Coronary artery (tissue), 2 donors: ENCODE measurements at regions not wholly inside any gene's neighbourhood (a gene's known extent, or its start where the extent isn't known, plus 50 kb on each side); places are given as distances from the start of the nearest gene placed in this dataset.
"Not testable (repeated sequence)": the region's sequence is repeated elsewhere in the genome, so short reads cannot be mapped to it uniquely, and the experiment has no call there.

ENCODE experiments used
- DNase-seq: peaks from one replicate; pipeline ENCODE4 v3.0.0-alpha.2; 2017; ENCODE audit warnings: low spot score
- H3K27ac ChIP-seq, 2 donors: fragments of 200-600 bp; sonication (generic); one replicate each; pipeline ENCODE4 v1.5.1; 2016 to 2019
- H3K4me3 ChIP-seq: fragments of 200-600 bp; sonication (generic); 2 replicates; pipeline ENCODE4 v1.5.1; 2016; ENCODE audit warnings: mild to moderate bottlenecking, moderate library complexity
- TF ChIP-seq, protein P1 (sequence below): fragments of 200-600 bp; sonication (generic); IDR thresholded peaks from one replicate; pipeline ENCODE4 v1.5.1; 2019; ENCODE audit warnings: antibody characterized with exemption

DNA sequence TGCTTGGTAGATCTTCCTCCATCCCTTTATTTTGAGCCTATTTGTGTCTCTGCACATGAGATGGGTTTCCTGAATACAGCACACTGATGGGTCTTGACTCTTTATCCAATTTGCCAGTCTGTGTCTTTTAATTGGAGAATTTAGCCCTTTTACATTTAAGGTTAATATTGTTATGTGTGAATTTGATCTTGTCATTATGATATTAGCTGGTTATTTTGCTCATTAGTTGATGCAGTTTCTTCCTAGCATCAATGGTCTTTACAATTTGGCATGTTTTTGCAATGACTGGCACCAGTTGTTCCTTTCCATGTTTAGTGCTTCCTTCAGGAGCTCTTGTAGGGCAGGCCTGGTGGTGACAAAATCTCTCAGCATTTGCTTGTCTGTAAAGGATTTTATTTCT is 72.4 kb downstream of the HNRNPD start:
- not testable (repeated sequence) for H3K4me3 ChIP-seq, H3K27ac ChIP-seq, DNase-seq

DNA sequence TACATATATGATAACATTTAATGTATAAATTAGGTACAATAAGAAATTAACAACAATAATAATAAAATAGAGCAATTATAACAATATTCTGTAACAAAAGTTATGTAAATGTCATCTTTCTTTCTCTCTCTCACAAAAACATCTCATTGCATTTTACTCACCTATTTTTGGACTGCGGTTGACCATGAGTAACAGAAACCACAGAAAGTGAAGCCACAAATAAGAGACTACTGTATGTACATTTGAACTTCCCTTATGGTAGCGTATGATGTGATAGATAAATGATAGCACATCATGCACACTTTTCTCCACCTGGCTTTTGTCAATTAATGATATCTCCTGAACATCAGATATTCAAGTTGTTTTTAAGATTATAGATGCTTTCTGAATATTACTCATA is 80.5 kb downstream of the HNRNPD start:
- Histone ChIP-seq H3K27ac (no peak overlapping the region), H3K4me3 (no peak overlapping the region)
- no peak for DNase-seq
- TF ChIP-seq, protein P1, sequence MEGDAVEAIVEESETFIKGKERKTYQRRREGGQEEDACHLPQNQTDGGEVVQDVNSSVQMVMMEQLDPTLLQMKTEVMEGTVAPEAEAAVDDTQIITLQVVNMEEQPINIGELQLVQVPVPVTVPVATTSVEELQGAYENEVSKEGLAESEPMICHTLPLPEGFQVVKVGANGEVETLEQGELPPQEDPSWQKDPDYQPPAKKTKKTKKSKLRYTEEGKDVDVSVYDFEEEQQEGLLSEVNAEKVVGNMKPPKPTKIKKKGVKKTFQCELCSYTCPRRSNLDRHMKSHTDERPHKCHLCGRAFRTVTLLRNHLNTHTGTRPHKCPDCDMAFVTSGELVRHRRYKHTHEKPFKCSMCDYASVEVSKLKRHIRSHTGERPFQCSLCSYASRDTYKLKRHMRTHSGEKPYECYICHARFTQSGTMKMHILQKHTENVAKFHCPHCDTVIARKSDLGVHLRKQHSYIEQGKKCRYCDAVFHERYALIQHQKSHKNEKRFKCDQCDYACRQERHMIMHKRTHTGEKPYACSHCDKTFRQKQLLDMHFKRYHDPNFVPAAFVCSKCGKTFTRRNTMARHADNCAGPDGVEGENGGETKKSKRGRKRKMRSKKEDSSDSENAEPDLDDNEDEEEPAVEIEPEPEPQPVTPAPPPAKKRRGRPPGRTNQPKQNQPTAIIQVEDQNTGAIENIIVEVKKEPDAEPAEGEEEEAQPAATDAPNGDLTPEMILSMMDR, result no peak

DNA sequence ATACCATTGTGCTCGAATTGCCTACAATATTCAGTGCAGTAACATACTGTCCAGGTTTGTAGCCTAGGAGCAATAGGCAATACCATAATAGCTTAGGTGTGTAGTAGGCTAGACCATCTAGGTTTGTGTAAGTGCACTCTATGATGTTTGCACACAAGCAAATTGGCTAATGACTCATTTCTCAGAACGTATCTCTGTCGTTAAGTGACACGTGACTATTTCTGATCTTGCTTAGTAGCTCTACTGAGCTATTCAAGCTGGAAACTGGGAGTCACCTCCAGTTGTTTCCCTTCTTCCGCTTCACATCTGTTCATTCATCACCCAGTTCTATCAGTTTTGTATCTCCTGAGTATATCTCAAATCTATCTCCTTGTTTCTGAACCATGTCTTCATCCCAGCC is 86.1 kb downstream of the HNRNPD start:
- Histone ChIP-seq H3K4me3 (no peak overlapping the region), H3K27ac (no peak overlapping the region)
- DNase-seq, result no peak
- TF ChIP-seq, protein P1, result no peak

DNA sequence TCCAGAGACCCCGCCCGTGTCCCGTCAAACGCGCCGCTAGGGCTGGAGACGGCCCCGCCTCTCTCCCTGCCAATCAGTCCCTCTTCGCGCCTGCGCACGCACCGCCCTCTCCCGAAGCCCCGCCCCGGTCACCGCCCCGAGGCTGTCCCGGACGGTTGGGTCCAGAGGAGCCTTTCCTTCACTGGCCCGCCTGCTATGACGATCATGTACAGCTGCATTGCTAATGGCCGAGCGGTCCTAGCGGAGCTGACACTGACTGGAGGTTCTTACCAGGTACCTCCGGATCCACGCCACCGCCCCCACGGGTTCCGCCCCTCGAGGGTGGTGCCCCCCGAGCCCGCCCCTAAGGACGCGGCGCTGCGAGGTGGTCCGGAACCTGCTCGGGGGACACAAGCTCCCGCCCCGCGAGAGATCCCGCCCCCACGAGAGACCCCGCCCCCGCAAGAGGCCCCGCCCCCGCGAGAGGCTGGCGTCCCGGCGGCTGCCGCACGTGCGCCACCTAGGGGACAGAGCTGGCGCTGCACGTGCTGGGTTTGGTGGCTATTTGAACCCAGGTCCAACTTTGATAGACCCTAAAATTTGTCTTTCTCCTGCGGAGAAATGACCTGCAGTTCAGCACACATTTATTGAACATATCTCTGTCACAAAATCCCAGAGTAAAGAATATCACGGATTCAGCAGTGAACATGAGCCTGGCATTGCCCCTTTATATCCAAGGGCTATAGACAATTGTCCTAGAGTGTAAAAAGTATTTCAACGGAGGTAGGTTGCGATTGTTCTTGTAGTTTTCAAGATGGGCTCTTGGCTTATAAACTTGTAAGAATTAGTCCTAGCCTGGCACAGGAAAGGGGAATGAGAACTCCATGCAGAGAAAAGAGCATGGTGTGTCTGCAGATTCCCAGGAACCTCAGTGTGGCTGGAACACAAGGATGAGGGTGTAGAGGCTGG is 88.7 kb downstream of the HNRNPD start:
- DNase-seq, result peak; percentile 100
- TF ChIP-seq, protein P1, result peak; percentile 98
- Histone ChIP-seq H3K27ac (peak overlapping the region; percentile 45 to 71), H3K4me3 (peak overlapping the region; percentile 65)

DNA sequence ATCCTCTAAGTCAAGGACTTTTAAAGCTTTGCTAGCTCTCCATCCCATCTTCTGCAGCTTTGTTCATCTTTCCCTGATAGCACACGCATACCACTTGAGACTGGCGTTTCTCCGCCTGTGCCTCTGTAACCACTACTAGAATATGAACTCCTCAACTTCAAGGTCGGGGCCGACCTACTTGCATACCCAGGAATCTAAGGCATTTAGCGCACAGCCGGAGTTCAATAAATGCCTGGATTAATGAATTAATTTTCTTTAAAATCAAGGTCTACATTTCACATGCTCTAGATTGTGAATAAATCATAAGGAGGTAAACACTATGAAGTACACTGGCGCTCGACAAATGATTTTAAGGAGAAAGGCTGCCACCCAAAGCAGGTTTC is 89.3 kb downstream of the HNRNPD start:
- DNase-seq, result no peak
- Histone ChIP-seq H3K27ac (peak overlapping the region; percentile 45 to 71), H3K4me3 (peak overlapping the region; percentile 65)
- TF ChIP-seq, protein P1, result no peak

DNA sequence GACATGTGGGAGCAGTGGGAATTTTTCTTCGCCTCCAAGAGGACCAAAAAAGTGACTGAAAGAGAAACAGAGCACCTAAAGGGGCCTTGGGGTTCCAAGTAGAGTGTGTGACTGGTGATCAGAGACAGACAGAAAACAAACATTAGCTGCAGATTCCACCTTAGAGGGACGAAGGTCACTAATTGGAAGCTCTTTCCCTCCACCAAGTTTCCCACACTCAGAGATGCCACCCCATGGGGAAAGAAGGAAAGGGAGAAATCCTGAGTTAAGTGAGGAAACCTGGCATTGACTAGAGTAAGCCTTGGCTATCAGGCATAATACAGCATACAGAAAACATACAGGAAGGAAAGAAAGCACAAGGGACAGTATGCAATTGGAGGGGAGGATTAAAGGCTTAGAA is 90.9 kb downstream of the HNRNPD start:
- DNase-seq, result no peak
- Histone ChIP-seq H3K4me3 (no peak overlapping the region), H3K27ac (no peak overlapping the region)
- TF ChIP-seq, protein P1, result no peak

DNA sequence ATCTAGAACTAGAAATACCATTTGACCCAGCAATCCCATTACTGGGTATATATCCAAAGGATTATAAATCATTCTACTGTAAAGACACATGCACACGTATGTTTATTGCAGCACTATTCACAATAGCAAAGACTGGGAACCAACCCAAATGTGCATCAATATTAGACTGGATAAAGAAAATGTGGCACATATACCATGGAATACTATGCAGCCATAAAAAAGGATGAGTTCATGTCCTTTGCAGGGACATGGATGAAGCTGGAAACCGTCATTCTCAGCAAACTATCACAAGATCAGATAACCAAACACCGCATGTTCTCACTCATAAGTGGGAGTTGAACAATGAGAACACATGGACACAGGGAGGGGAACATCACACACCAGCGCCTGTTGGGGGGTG is 94.2 kb downstream of the HNRNPD start:
- not testable (repeated sequence) for H3K27ac ChIP-seq, H3K4me3 ChIP-seq, DNase-seq

DNA sequence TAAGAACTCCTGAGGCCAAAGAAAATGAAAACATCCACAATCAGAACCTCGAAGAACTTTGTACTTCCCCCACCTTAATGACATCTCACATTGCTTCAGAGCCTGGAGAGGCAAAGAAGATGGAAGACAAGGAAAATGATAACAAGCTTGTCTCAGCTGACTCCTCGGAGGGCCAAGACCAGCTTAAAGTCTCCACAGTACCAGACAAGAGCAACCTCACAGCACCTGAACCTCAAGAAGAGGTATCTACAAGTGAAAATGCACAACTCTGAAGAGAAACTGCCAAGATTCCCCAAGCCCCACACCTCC is 97.5 kb downstream of the HNRNPD start:
- TF ChIP-seq, protein P1, result no peak

More for the DNA sequence above, 97.5 kb downstream of the HNRNPD start:
- H3K27ac ChIP-seq, result no peak overlapping the region
- DNase-seq, result no peak
- H3K4me3 ChIP-seq, result no peak overlapping the region
